GM19023 (cell line): ENCODE measurements at regions not wholly inside any gene's neighbourhood (a gene's known extent, or its start where the extent isn't known, plus 50 kb on each side); places are given as distances from the start of the nearest gene placed in this dataset.
"Not testable (repeated sequence)": the region's sequence is repeated elsewhere in the genome, so short reads cannot be mapped to it uniquely, and the experiment has no call there.

Experiments
- ATAC-seq: cut with Tn5 transposase; IDR thresholded peaks from one replicate; pipeline ENCODE4 v1.9.1; 2021; ENCODE audit warnings: mild to moderate bottlenecking, moderate library complexity; ENCODE audit not compliant: unreplicated experiment

- ATAC-seq, result no peak
These were observed 286.4 kb downstream of the PRDM5 start for GRCh38 chr4:120636120-120636630.

GRCh38 chr4:120633810-120634209 lies 288.7 kb downstream of the PRDM5 start:
- no peak for ATAC-seq

GRCh38 chr4:120630427-120630826 lies 292.1 kb downstream of the PRDM5 start:
- no peak for ATAC-seq

GRCh38 chr4:120629546-120630108 lies 292.9 kb downstream of the PRDM5 start:
- no peak for ATAC-seq

- ATAC-seq, result no peak
These were observed 299.9 kb downstream of the PRDM5 start for GRCh38 chr4:120622601-120623000.

- no peak for ATAC-seq
These were observed 305.4 kb downstream of the PRDM5 start for GRCh38 chr4:120617171-120617570.

GRCh38 chr4:120616041-120616440 lies 306.5 kb downstream of the PRDM5 start:
- no peak for ATAC-seq

- ATAC-seq, result no peak
These were observed 308.7 kb downstream of the PRDM5 start for GRCh38 chr4:120613778-120614177.

- ATAC-seq, result no peak
These were observed 311.4 kb downstream of the PRDM5 start for GRCh38 chr4:120611092-120611491.

- no peak for ATAC-seq
These were observed 331.5 kb downstream of the PRDM5 start for GRCh38 chr4:120591038-120591437.

- ATAC-seq, result no peak
These were observed 332.7 kb downstream of the PRDM5 start for GRCh38 chr4:120589787-120590186.

GRCh38 chr4:120568731-120569130 lies 353.8 kb downstream of the PRDM5 start:
- no peak for ATAC-seq

- ATAC-seq, result no peak
These were observed 360.9 kb downstream of the PRDM5 start for GRCh38 chr4:120561648-120562047.

GRCh38 chr4:120557372-120557771 lies 365.2 kb downstream of the PRDM5 start:
- ATAC-seq, result no peak

- no peak for ATAC-seq
These were observed 367.5 kb downstream of the PRDM5 start for GRCh38 chr4:120555058-120555457.

GRCh38 chr4:120554086-120554485 lies 368.4 kb downstream of the PRDM5 start:
- ATAC-seq, result no peak

- not testable (repeated sequence) for ATAC-seq
These were observed 371.8 kb downstream of the PRDM5 start for GRCh38 chr4:120550624-120551220.

GRCh38 chr4:120549011-120549570 lies 373.4 kb downstream of the PRDM5 start:
- ATAC-seq, result no peak

GRCh38 chr4:120545391-120545790 lies 377.1 kb downstream of the PRDM5 start:
- ATAC-seq, result no peak

- no peak for ATAC-seq
These were observed 377.7 kb downstream of the PRDM5 start for GRCh38 chr4:120544838-120545237.

GRCh38 chr4:120540625-120541024 lies 381.9 kb downstream of the PRDM5 start:
- no peak for ATAC-seq

GRCh38 chr4:120536884-120537283 lies 385.6 kb downstream of the PRDM5 start:
- ATAC-seq, result no peak
